ENCODE measurements at regions not wholly inside any gene's neighbourhood (a gene's known extent, or its start where the extent isn't known, plus 50 kb on each side); places are given as distances from the start of the nearest gene placed in this dataset.
A peak's percentile ranks its signal among the peaks of the same experiment; 100 is the strongest.
"Not testable (repeated sequence)": the region's sequence is repeated elsewhere in the genome, so short reads cannot be mapped to it uniquely, and the experiment has no call there.

DNA sequence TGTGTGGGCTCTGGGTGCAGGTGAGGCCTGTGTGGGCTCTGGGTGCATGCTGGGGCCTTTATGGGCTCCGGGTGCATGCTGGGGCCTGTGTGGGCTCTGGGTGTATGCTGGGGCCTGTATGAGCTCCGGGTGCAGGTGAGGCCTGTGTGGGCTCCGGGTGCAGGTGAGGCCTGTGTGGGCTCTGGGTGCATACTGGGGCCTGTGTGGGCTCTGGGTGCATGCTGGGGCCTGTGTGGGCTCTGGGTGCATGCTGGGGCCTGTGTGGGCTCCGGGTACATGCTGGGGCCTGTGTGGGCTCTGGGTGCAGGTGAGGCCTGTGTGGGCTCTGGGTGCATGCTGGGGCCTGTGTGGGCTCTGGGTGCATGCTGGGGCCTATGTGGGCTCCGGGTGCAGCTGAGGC, 80.5 kb upstream of the ACKR3 start:
- DNase-seq (ENCODE audit: low read depth in 2 of 2, low spot score in 1 of 2): not testable (repeated sequence)

DNA sequence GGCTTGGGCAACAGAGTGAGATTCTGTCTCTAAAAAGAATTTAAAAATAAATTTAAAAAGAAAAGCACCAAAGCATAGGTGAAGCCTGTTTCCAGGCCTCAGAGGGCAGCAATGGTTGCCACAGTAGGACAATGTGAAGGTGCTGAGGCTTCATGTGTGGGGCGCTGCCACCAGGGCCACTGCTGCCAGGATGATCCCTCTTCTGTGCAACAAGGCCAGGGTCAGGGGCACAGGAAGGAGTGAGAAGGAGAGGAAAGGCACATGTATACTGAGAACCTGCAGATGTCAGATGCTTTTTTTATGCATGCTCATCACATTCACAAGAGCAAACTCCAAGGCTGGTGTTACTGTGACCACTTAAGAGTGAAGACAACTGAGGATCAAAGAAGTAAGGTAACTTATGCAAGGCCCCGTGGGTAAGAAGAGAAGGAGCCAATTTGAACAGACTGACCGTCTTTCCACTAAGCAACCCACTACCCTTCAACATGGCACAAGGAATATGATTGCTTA, 79.7 kb upstream of the ACKR3 start:
- DNase-seq (ENCODE audit: low read depth in 2 of 2, low spot score in 1 of 2): no peak

DNA sequence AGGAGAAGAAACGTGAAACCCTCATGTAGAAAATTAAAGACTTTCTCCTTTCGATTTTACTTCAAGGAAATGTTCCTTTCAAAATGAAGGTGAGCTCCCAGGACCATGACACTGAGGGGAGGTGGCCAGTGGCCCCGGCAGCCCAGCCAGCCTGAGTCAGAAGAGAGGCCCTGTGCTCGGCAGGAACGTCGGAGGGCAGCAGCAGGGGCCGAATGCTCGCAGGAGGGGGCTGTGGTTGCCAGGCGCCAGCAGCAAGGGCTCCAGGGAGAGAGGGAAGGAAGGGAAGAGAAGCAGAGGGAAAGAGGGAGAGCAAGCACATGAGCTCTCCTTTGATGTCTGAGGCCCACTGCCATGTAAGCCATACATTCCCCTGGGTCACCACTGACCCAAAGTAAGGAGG, 73.3 kb upstream of the ACKR3 start:
- no peak for DNase-seq (ENCODE audit: low read depth in 2 of 2, low spot score in 1 of 2)

DNA sequence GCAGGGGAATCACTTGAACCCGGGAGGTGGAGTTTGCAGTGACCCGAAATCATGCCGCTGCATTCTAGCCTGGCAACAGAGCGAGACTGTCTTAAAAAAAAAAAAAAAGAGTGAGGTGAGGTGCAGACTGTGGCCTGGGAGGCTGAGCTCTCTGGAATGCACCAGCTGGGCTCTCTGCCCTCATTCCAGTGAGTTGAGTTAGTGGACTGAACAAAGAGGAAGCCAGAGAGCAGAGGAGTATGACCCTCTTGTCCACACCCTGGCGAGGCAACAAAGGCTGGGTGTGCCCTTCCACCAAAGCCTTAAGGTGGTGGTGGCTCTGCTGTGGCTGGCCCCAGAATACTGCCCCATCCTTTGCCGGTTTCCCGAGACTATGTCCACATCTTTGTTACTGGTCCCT, 71.3 kb upstream of the ACKR3 start:
- no peak for DNase-seq (ENCODE audit: low read depth in 2 of 2, low spot score in 1 of 2)

DNA sequence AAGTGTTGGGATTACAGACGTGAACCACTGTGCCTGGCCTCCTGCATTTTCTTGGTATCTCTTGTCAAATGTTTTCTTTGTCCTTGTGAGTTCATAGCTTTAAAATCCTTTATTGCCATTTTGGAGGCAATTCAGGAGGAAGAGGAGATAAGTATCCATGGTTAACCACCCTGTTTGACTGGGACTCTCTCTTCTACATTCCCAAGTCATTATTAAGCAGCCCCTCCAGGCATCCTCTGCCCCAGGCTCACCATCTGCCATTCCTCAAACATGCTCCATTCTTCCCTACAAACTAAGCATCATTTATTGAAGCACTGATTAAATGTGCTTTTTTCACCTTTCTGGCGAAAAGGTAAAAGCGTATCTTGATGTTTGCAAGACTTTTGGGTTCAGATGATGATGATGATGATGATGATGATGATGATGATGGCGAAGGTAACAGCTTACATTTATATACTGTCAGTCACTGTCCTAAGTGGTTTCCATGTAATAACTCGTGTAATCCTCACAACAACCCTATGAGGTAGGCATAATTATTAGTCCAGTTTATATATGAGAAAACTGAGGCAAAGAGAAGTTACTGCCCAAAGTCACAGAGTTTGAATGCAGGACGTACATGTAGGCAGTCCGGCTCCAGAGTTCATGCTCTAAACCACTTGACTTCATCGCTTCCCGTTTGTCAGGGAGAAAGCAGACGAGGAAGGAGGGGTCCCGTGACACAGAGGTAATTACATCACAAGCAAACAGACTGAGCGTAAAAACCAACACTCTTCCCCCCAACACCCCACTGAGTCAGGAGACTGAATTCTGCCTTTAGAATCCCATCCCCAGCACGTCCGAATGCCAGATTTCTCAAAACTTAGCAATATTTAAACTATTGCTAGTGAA, 69.7 kb upstream of the ACKR3 start:
- DNase-seq (ENCODE audit: low read depth in 2 of 2, low spot score in 1 of 2): no peak

DNA sequence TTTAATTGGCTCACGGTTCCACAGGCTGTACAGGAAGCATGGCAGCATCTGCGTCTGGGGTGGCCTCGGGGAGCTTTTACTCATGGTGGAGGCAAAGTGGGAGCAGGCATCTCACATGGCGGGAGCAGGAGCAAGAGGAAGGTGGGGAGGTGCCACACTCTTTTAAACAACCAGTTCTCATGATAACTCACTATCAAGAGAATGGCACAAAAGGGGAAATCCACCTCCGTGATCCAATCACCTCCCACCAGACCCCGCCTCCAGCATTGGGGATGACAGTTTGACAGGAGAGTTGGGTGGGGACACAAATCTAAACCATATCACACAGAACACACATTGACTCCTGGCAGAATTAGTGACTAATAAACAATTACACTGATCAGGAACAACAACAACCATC, 68.6 kb upstream of the ACKR3 start:
- no peak for DNase-seq (ENCODE audit: low read depth in 2 of 2, low spot score in 1 of 2)

DNA sequence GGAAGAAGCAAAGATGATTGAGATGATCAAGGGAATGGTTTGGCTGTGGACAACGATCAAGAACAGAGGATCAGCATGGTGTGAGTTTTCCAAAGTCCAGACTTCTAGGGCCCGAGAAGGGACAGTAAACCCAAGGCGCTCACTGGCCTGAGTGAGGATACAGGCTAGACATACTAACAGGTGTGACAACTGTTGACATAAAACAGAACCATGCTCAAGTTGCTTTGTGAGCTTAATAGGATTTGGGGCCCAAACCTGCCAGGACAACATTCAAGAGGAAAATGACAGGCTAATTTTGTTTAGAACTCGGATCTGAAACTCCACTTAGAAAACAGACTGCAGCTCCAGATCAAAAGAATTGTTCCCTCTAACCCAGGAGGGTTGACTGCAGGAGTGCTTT, 68.1 kb upstream of the ACKR3 start:
- DNase-seq (ENCODE audit: low read depth in 2 of 2, low spot score in 1 of 2): no peak

DNA sequence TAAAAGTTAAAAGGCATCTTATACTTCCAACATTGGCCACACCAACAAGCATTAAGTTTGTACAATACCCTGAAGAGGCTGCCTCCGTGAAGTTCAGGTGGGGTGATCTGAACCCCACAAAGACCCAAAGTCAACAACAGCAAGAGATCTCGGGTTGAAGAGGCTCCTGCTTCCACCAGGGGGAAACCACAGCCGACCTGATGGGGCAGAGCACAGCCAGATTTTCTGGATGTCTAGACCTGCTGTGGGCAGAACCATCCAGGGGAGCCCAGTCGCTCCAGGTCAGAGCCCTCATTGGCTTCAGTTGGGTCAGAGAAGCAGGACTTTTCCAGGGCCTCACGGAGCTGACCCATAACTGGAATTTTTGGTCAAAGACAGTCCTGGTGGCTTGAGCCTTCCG, 66.5 kb upstream of the ACKR3 start:
- DNase-seq (ENCODE audit: low read depth in 2 of 2, low spot score in 1 of 2): no peak

DNA sequence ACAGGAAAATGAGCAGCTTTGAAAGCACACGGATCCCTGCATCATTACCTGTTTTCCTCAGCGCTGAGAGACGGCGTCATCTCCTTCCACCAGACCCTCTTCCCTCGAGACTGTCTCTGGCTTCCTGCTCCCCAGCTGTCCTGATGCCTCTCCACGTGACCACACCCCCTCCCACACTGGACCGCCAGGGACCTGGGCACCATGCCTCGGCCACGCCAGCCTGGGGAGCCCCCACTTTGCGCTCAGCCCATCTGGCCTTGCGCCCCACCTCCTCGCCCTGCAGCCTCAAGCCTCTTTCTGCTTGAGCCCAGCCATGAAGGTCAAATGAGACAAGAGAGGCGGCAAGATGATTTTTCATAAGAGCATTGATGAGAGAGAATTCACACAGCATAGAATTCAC, 66.0 kb upstream of the ACKR3 start:
- DNase-seq (ENCODE audit: low read depth in 2 of 2, low spot score in 1 of 2): no peak

DNA sequence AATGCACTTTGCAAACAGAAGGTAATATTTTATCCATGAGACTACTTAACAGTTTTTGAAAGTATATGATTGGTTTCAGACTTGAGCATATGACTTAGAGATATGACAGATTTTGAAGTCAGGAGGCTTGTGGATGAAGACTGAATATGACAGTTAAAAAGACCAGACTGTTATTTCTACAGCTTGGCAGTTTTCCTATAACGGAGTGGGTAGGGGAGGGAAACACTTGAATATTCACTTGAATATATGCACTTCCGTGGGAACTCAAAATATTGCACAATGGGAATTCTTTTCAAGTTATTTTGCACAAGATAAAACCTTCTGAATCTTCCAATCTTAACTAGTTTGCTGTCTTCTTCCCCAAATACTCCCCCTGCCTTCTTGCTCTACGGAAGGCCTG, 64.6 kb upstream of the ACKR3 start:
- no peak for DNase-seq (ENCODE audit: low read depth in 2 of 2, low spot score in 1 of 2)

DNA sequence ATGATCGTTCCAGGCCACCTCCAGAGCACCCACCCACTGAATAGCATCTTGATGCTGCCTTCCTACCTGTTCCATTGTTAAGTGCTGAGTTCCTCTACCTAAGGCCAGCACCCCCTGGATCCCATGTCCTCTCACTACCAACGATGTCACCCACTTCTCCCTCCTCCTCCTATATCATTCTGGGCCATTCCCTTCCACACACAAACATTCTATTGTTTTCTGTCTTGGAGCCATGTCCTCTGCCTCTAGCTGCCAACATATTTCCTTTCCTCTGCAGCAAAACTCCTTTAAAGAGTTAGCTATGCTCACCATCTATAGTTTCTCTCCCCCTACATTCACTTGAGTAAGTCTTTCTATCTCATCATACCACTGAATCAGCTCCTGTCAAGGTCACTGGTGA, 64.0 kb upstream of the ACKR3 start:
- DNase-seq (ENCODE audit: low read depth in 2 of 2, low spot score in 1 of 2): no peak

DNA sequence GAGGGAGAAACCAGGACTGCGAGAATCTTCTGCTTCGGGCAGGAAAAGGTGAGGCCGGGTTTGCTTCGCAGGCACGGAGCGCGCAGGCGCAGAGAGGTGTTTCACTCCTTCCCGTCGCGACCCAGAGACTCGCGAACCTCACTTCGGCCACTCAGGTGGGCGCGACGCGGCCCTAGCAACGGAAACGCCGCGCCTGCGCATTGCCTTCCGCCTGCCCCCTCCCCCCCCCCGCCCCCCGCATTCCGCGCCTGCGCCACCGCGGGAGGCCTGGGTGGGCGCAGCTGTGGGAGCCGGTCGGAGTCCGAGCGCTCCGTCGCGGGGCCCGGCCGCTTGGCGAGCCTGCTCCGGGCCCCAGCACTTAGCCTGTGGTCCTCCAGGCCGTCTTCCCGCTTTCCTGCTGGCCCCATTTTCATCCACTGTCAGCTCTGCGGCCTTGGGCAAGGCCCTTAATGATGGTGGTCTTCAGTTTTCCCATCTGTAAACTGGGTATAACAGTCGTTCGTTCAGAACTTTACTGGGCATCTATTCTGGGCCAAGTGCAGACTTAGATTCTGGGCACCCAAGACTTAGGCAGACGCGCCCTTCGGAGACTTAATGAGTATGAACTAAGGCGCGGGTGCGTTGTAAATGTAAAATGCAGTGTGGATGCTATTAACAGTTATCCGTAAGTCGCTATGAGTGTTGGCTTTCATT, 62.1 kb upstream of the ACKR3 start:
- DNase-seq (ENCODE audit: low read depth in 2 of 2, low spot score in 1 of 2): peak in 1 of 2 donors; percentile 35

DNA sequence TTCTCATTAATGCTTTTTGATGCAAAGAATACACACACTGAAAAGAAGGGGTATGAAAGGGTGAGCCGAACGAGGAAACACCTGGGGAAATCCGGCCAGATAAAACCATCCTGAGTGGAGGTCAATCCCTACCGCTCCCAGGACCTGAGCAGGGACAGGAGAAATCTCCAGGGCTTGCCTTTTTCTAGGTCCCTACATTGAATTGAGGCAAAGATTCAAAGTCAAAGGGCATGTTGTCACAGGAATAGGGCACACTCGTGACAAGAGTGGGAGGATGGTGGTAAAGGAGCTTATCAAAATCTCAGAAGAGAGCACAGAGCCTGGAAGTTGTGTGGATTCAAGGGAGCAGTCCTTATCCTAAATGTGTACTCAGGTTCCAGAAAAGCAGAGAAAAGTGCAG, 61.2 kb upstream of the ACKR3 start:
- no peak for DNase-seq (ENCODE audit: low read depth in 2 of 2, low spot score in 1 of 2)

DNA sequence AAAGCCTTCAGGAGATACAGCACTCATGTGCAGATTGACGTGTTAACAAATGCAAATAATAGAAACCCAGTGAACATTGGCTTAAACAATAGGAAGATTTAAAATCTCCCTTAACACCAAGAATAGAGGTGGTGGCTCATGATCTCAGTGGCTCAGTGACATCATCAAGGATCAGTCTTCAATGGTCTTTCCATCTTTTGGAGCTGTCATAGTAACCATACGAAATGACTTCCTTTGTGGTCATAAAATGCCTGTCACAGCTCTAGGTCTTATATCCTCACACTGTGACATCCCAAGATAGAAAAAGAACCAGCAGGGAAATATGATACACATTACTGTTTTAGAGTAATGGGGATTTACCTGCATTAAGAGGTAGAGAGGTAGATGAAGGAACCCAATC, 59.6 kb upstream of the ACKR3 start:
- no peak for DNase-seq (ENCODE audit: low read depth in 2 of 2, low spot score in 1 of 2)

DNA sequence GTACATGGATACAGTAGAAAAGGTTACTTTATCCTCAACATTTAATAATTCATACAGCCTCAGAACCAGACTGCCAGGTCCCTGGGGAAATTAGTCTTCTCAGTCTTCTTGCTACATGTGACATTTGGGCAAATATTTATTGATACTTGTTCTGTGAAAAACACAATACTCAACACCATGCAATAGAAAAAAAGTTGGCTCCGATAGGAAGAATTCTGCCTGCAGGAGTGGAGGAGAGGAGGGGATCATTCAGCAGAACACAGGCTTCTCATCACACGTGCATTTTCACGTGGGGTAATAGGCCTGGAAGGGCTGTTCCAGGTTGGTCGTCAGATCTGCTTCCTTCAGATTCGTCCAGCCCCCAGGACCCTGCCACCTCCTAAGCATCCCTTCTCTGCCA, 58.4 kb upstream of the ACKR3 start:
- DNase-seq (ENCODE audit: low read depth in 2 of 2, low spot score in 1 of 2): no peak

DNA sequence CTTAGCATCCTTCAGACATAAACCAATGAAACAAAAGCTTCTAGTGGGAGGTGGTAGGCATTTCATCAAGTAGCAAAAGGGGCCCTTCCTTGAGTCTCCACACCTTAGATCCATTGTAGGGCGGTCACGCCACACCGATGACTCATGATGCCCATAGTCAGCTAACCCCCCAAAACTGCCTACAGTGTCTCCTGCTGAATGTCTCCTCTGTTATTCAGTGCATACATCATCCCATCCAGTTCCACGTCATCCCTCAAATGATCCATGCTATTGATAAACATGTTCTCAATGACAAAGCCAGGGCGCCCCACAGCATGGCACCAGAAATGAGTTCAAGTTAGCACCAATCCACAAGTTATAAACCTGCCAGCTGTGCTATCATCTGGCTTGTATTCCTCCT, 57.4 kb upstream of the ACKR3 start:
- DNase-seq (ENCODE audit: low read depth in 2 of 2, low spot score in 1 of 2): no peak

DNA sequence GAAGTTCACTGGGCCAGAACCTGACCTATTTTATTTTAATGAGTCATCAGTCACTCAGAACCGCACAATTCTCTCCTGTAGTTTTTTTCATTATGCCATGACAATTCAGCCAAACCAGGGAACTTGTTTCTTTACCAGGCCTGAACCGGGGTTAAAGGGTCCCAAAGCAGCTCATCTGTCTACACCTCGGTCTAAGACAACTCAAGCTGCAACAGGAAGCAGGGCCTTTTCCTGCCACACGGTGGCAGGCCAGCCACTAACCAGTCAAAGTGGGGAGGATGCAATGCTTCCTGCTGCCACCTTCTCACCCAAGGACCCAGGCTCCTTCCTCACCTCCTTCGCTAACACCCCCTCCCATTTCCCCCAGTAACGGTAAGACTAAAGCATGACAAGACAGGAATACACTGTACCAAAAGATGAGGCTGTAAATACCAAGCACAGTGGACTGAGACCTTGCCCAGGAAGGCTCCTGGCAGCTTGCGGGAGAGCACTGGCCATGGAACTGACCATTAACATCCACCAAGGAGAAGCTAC, 56.7 kb upstream of the ACKR3 start:
- DNase-seq (ENCODE audit: low read depth in 2 of 2, low spot score in 1 of 2): peak; percentile 21 to 43

DNA sequence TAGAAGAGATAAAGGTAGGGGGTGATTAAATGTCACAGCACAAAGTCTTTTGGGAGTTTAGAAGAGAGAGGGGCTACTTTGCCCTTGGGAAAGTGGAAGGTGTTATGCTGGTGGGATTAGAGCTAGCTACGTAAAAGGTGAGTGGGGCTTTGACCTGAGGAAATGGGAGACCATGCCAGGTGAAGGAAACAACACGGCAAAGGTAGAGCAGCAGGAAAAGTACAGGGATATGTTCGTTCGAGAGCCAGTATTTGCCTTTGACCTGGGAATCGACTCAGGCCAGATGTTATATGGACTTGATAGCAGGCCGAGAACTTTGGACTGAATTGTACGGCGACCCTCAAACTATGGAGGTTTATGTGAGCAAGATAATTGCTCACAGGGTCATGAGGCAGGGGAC, 55.7 kb upstream of the ACKR3 start:
- no peak for DNase-seq (ENCODE audit: low read depth in 2 of 2, low spot score in 1 of 2)

DNA sequence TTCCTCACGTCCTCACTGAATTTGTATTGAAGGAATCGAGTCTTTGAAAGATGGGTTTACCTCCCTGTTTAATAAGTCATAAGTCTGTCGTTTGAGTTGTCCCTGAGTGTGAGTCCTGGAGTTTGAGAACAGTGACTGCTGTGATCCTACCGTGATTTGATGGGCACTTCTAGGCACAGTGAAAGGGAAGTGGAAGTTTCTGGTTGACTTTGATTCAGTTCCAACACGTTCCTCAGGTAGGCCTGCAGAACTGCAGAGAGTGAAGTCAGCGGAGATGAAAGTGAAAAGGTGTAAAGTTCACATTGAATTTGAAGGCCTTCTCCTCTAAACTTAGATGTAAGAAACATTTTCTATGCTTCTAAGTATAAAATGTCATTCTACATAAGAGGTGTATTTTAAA, 52.9 kb upstream of the ACKR3 start:
- no peak for DNase-seq (ENCODE audit: low read depth in 2 of 2, low spot score in 1 of 2)

DNA sequence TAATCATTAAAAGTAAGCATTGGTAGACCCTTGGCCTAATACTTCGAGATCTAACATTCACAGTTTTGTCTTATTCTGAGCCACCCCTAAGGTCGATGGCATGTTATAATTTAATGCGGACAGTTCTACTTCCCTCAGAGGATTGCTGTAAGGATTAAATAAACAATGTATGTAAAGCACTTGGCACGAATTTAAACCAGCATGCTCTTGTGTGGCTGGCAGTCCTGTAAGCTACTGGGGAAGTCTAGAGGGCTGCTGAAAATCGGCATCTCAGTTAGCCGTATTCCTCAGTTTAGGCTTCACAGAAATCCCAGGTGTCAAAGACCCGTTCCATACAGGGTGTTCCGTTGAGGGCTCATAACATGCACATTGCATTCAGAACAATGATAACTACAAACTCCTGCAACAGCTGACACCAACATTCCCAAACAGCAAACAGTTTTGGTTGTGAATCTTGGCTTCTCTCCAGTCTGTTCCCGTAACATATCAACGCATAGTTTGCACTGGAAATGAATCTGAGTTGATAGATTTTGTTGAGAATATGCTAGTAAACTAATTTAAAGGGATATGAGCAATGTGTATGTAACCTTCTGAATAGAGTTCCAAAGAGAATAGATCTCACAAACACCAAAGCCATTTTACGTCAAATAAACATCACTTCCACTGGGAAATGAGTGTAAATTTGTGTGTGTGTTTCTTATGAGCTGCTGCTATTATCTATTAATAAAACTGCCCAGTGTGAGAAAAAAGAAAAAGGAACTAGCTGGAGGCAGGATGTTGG, 52.2 kb upstream of the ACKR3 start:
- no peak for DNase-seq (ENCODE audit: low read depth in 2 of 2, low spot score in 1 of 2)

Measured in stimulated activated CD8-positive, alpha-beta memory T cell treated with anti-CD3 and anti-CD28 coated beads, Interleukin-4, amount 100 ng/mL, for 1 hour (primary cell).